Keratinocyte (primary cell): ENCODE measurements at regions not wholly inside any gene's neighbourhood (a gene's known extent, or its start where the extent isn't known, plus 50 kb on each side); places are given as distances from the start of the nearest gene placed in this dataset.

Source experiments
- DNase-seq: peaks from one replicate; pipeline ENCODE4 v3.0.0-alpha.2; 2011; ENCODE audit warnings: low read depth, missing footprints, low spot score
- FAIRE-seq: peaks from 2 replicates; lab custom pipeline; 2011; peaks lifted over from hg19 to GRCh38; lab: Jason Lieb, UNC
- H2AFZ ChIP-seq: 2 replicates; pipeline ENCODE4 v1.6.0; 2012; ENCODE audit warnings: low read length, control low read depth, inconsistent platforms; ENCODE audit not compliant: control insufficient read depth
- H3K27ac ChIP-seq: 2 replicates; pipeline ENCODE4 v1.5.1; 2011; ENCODE audit warnings: low read length; ENCODE audit not compliant: control insufficient read depth, insufficient read depth
- H3K27me3 ChIP-seq: 3 replicates; pipeline ENCODE4 v1.6.0; 2011; ENCODE audit warnings: low read length; ENCODE audit not compliant: control insufficient read depth, insufficient read depth; ENCODE audit errors: extremely low read depth
- H3K36me3 ChIP-seq, 2 experiments: 2 replicates in 1 of 2; 3 replicates in 1 of 2; pipeline ENCODE4 v1.5.1; 2011; ENCODE audit warnings: low read length in 2 of 2, mild to moderate bottlenecking in 1 of 2; ENCODE audit not compliant: control insufficient read depth in 2 of 2, insufficient read depth in 2 of 2; ENCODE audit errors: extremely low read depth in 1 of 2
- H3K4me1 ChIP-seq: 3 replicates; pipeline ENCODE4 v1.5.1; 2011; ENCODE audit warnings: low read length; ENCODE audit not compliant: control insufficient read depth, insufficient read depth; ENCODE audit errors: extremely low read depth
- H3K4me2 ChIP-seq: 3 replicates; pipeline ENCODE4 v1.6.0; 2011; ENCODE audit warnings: low read depth, low read length; ENCODE audit not compliant: control insufficient read depth, insufficient read depth; ENCODE audit errors: extremely low read depth
- H3K4me3 ChIP-seq, 3 experiments: fragments of 200-600 bp in 1 of 3; sonication (generic) in 1 of 3; 2 replicates in 2 of 3; 3 replicates in 1 of 3; pipeline ENCODE4 v1.5.1; 2011 to 2016; ENCODE audit warnings: low read length in 3 of 3, mild to moderate bottlenecking in 3 of 3, control low read depth in 2 of 3, inconsistent platforms in 1 of 3, low read depth in 1 of 3, mixed read lengths in 1 of 3, mixed run types in 1 of 3, moderate library complexity in 1 of 3; ENCODE audit not compliant: control insufficient read depth in 2 of 3, insufficient read depth in 2 of 3; ENCODE audit errors: extremely low read depth in 1 of 3
- H3K79me2 ChIP-seq: 2 replicates; pipeline ENCODE4 v1.6.0; 2012; ENCODE audit warnings: low read length; ENCODE audit not compliant: control insufficient read depth, insufficient read depth
- H3K9ac ChIP-seq: 3 replicates; pipeline ENCODE4 v1.6.0; 2011; ENCODE audit warnings: low read length; ENCODE audit not compliant: control insufficient read depth, insufficient read depth; ENCODE audit errors: extremely low read depth
- H3K9me1 ChIP-seq: 3 replicates; pipeline ENCODE4 v1.6.0; 2011; ENCODE audit warnings: low read length; ENCODE audit not compliant: control insufficient read depth, insufficient read depth; ENCODE audit errors: extremely low read depth
- H3K9me3 ChIP-seq: 2 replicates; pipeline ENCODE4 v1.5.1; 2012; ENCODE audit warnings: low read depth, low read length; ENCODE audit not compliant: control insufficient read depth
- H4K20me1 ChIP-seq: 3 replicates; pipeline ENCODE4 v1.6.0; 2011; ENCODE audit warnings: low read length; ENCODE audit not compliant: control insufficient read depth, insufficient read depth; ENCODE audit errors: extremely low read depth
- CTCF ChIP-seq, 3 experiments: IDR thresholded peaks in 1 of 3; conservative IDR thresholded peaks in 1 of 3; optimal IDR thresholded peaks in 1 of 3; 2 replicates in 2 of 3; 3 replicates in 1 of 3; pipeline versions ENCODE3 to v1.5.1; 2011; ENCODE audit warnings: low read length in 3 of 3, mild to moderate bottlenecking in 3 of 3, moderate library complexity in 2 of 3, control low read depth in 1 of 3, inconsistent platforms in 1 of 3; ENCODE audit not compliant: insufficient read depth in 2 of 3; ENCODE audit errors: extremely low read depth in 1 of 3
- EZH2 ChIP-seq: IDR thresholded peaks from one replicate; pipeline ENCODE4 v1.6.1; 2012; ENCODE audit warnings: inconsistent platforms, mild to moderate bottlenecking, low read length, moderate library complexity
- dilution Hi-C: fragments of 300-500 bp; cut with MboI; formaldehyde crosslinking; loops from one replicate; pipeline ENCODE4 v1.7.0; 2020; ENCODE audit warnings: low sequenced_read_pairs; ENCODE audit not compliant: extremely low pct_ligation_motif_present

GRCh38 chr22:49215840-49216239 lies 611.8 kb downstream of the BRD1 start:
- Histone ChIP-seq H3K36me3 (no peaks in the 10 kb centered on the region), H2AFZ (no peak overlapping the region), H3K9me1 (no peaks in the 10 kb centered on the region), H3K27me3 (no peaks in the 10 kb centered on the region), H3K27ac (no peak overlapping the region), H3K9ac (no peak overlapping the region), H3K9me3 (peaks cover 9% of the 10 kb centered on the region), H3K79me2 (no peaks in the 10 kb centered on the region), H3K4me3 (no peak overlapping the region), H3K4me1 (no peaks in the 10 kb centered on the region), H3K4me2 (no peak overlapping the region), H4K20me1 (no peaks in the 10 kb centered on the region)
- FAIRE-seq (no peak), DNase-seq (no peak)
- no peak for TF ChIP-seq EZH2
- no peak for TF ChIP-seq CTCF (optimal IDR thresholded peaks at IDR 0.05 in 1 of 3, IDR thresholded peaks at IDR 0.05 in 1 of 3, conservative IDR thresholded peaks at IDR 0.05 in 1 of 3; ENCODE audit: extremely low read depth in 1 of 3, insufficient read depth in 2 of 3, low read length in 3 of 3)
- dilution Hi-C loops = no loop called here

GRCh38 chr22:49214976-49215375 lies 612.7 kb downstream of the BRD1 start:
- H3K4me3 ChIP-seq = no peak overlapping the region
- H4K20me1 ChIP-seq = no peaks in the 10 kb centered on the region
- peaks cover 11% of the 10 kb centered on the region for H3K9me3 ChIP-seq
- no peak overlapping the region for H3K4me2 ChIP-seq
- no peak overlapping the region for H2AFZ ChIP-seq
- no peaks in the 10 kb centered on the region for H3K9me1 ChIP-seq
- H3K27ac ChIP-seq = no peak overlapping the region
- no peaks in the 10 kb centered on the region for H3K27me3 ChIP-seq
- TF ChIP-seq CTCF (optimal IDR thresholded peaks at IDR 0.05 in 1 of 3, IDR thresholded peaks at IDR 0.05 in 1 of 3, conservative IDR thresholded peaks at IDR 0.05 in 1 of 3; ENCODE audit: extremely low read depth in 1 of 3, insufficient read depth in 2 of 3, low read length in 3 of 3) (no peak), EZH2 (no peak)
- dilution Hi-C loops = no loop called here
- FAIRE-seq (no peak), DNase-seq (no peak)
- H3K79me2 ChIP-seq = no peaks in the 10 kb centered on the region
- H3K4me1 ChIP-seq = no peaks in the 10 kb centered on the region
- H3K36me3 ChIP-seq = no peaks in the 10 kb centered on the region
- H3K9ac ChIP-seq = no peak overlapping the region
